OCI-LY3 (cell line): ENCODE measurements at regions not wholly inside any gene's neighbourhood (a gene's known extent, or its start where the extent isn't known, plus 50 kb on each side); places are given as distances from the start of the nearest gene placed in this dataset.

Experiments used
- H2AFZ ChIP-seq: fragments of 200-600, 300-600 bp; shearing (Covaris generic); 2 replicates; pipeline ENCODE4 v1.6.0; 2014; ENCODE audit warnings: antibody characterized with exemption, low read depth, low read length
- H3K27ac ChIP-seq: fragments of 200-600, 300-600 bp; sonication (generic); 2 replicates; pipeline ENCODE4 v1.5.1; 2014; ENCODE audit warnings: mild to moderate bottlenecking, low read length, moderate library complexity, mixed read lengths
- H3K27me3 ChIP-seq: fragments of 200-600, 300-600 bp; sonication (generic); 2 replicates; pipeline ENCODE4 v1.6.1; 2014; ENCODE audit warnings: low read depth, low read length, mixed read lengths
- H3K36me3 ChIP-seq: fragments of 200-600, 300-600 bp; sonication (generic); replicated peaks from 2 replicates; pipeline ENCODE3; 2014; ENCODE audit warnings: low read depth, low read length, mixed read lengths
- H3K4me1 ChIP-seq: fragments of 300-600, 200-600 bp; sonication (generic); 2 replicates; pipeline ENCODE4 v1.6.1; 2014; ENCODE audit warnings: low read length, mixed read lengths
- H3K4me2 ChIP-seq: fragments of 200-600, 300-600 bp; sonication (generic); 2 replicates; pipeline ENCODE4 v1.6.1; 2014; ENCODE audit warnings: low read length, mixed read lengths
- H3K4me3 ChIP-seq: fragments of 300-600, 200-600 bp; sonication (generic); 2 replicates; pipeline ENCODE4 v1.5.1; 2014; ENCODE audit warnings: antibody characterized with exemption, mild to moderate bottlenecking, low read length, moderate library complexity
- H3K79me2 ChIP-seq: fragments of 300-600, 200-600 bp; shearing (Covaris generic); 2 replicates; pipeline ENCODE4 v1.6.1; 2014; ENCODE audit warnings: mild to moderate bottlenecking, low read length, mixed read lengths
- H3K9ac ChIP-seq: fragments of 300-600, 200-600 bp; shearing (Covaris generic); 2 replicates; pipeline ENCODE4 v1.6.0; 2014; ENCODE audit warnings: mild to moderate bottlenecking, low read length, moderate library complexity
- H3K9me3 ChIP-seq: fragments of 200-600, 300-600 bp; shearing (Covaris generic); 2 replicates; pipeline ENCODE4 v1.6.1; 2014; ENCODE audit warnings: low read length, mixed read lengths; ENCODE audit not compliant: insufficient read depth
- H4K20me1 ChIP-seq: fragments of 200-600, 300-600 bp; sonication (generic); 2 replicates; pipeline ENCODE4 v1.6.1; 2016; ENCODE audit warnings: low read length, mixed read lengths; ENCODE audit not compliant: insufficient read depth
- EZH2phosphoT487 ChIP-seq: fragments of 200-600 bp; shearing (Covaris generic); IDR thresholded peaks from 2 replicates; pipeline ENCODE4 v1.6.1; 2018; ENCODE audit warnings: antibody characterized with exemption, mixed run types, low read depth
- TF ChIP-seq, protein P1 (sequence below): fragments of 200-600, 300-600 bp; sonication (generic); IDR thresholded peaks from 2 replicates; pipeline ENCODE4 v1.5.1; 2014; ENCODE audit warnings: antibody characterized with exemption, low read length, low read depth

DNA sequence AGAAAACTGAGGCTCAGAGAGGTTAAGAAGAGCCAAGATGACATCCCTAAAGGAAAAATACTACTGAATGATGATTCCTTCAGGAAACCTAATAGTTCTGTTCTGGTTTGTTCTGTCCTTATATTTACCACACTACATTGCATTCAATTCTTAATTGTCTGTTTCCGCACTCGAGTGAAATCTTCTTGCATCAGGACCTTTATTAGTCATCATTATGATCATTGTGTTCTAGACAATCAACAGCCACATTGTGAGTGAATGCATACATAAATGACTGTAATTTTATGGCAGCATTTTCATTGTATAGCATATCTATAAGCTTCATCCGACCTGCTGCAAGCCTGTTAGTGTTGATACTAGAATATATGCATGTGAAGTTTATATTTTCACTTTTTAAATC, 156.7 kb upstream of the FAM241A start:
- Histone ChIP-seq H3K4me3 (no peak overlapping the region), H4K20me1 (no peaks in the 10 kb centered on the region), H3K4me2 (no peak overlapping the region), H2AFZ (no peak overlapping the region), H3K4me1 (peaks cover 66% of the 10 kb centered on the region), H3K27ac (no peak overlapping the region), H3K9me3 (no peaks in the 10 kb centered on the region), H3K36me3 (no peaks in the 10 kb centered on the region), H3K9ac (no peak overlapping the region), H3K27me3 (no peaks in the 10 kb centered on the region), H3K79me2 (no peaks in the 10 kb centered on the region)
- TF ChIP-seq EZH2phosphoT487, result no peak
- TF ChIP-seq, protein P1, sequence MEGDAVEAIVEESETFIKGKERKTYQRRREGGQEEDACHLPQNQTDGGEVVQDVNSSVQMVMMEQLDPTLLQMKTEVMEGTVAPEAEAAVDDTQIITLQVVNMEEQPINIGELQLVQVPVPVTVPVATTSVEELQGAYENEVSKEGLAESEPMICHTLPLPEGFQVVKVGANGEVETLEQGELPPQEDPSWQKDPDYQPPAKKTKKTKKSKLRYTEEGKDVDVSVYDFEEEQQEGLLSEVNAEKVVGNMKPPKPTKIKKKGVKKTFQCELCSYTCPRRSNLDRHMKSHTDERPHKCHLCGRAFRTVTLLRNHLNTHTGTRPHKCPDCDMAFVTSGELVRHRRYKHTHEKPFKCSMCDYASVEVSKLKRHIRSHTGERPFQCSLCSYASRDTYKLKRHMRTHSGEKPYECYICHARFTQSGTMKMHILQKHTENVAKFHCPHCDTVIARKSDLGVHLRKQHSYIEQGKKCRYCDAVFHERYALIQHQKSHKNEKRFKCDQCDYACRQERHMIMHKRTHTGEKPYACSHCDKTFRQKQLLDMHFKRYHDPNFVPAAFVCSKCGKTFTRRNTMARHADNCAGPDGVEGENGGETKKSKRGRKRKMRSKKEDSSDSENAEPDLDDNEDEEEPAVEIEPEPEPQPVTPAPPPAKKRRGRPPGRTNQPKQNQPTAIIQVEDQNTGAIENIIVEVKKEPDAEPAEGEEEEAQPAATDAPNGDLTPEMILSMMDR, result no peak

DNA sequence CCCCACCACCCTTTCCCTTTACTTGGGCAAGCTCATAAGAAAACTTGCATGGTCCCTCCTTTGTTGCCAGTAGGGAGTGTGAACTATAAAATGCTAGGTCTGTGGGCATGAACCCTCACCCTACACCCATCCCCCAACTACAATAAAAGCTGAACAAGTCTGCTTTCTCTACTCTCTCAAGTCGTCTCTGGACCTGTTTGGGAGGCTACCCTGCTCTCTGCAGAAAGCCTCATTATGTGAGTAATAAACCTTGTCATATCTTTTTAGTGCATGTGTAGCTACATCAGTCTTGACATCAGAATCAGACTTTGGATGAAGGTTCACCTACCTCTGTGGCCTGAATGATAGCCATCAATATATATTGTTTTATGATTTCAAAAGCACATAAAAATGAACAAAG, 155.4 kb upstream of the FAM241A start:
- no peaks in the 10 kb centered on the region for H3K27me3 ChIP-seq

DNA sequence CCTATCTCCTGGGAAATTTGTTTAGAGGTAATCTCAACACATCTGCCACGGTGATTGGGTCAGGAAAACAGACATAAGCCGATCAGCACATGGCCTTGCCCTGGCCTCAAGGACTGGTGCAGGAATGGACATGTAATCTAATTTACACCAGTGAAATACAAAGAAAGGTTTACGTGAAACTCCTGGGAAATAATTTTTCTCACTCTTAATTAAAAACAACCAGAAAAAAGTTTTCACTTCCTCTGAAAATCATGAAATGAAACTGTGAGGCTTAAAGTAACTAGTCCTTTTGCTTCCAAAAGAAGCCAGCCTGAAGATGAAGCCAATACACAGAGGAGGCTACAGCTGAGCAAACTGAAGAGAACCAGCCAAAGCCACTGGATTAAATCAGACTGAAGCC, 154.1 kb upstream of the FAM241A start:
- Histone ChIP-seq H3K4me1 (peaks cover 72% of the 10 kb centered on the region), H3K36me3 (no peaks in the 10 kb centered on the region), H3K27me3 (no peaks in the 10 kb centered on the region), H2AFZ (no peak overlapping the region), H3K4me2 (peak overlapping the region; percentile 97), H3K79me2 (no peaks in the 10 kb centered on the region), H4K20me1 (no peaks in the 10 kb centered on the region), H3K9me3 (no peaks in the 10 kb centered on the region), H3K27ac (peak overlapping the region; percentile 96), H3K9ac (peak overlapping the region; percentile 79), H3K4me3 (peak overlapping the region; percentile 63)
- TF ChIP-seq EZH2phosphoT487, result no peak

More for the DNA sequence above, 155.4 kb upstream of the FAM241A start:
- Histone ChIP-seq H3K4me3 (no peak overlapping the region), H2AFZ (no peak overlapping the region), H3K4me1 (peaks cover 72% of the 10 kb centered on the region), H3K4me2 (0 out of 2 replicates have a peak overlapping the region, but pooled peaks have one; percentile 8), H3K9me3 (no peaks in the 10 kb centered on the region), H3K9ac (no peak overlapping the region), H3K36me3 (no peaks in the 10 kb centered on the region), H3K27ac (no peak overlapping the region), H4K20me1 (no peaks in the 10 kb centered on the region), H3K79me2 (no peaks in the 10 kb centered on the region)
- no peak for TF ChIP-seq EZH2phosphoT487
- TF ChIP-seq, protein P1, result no peak

DNA sequence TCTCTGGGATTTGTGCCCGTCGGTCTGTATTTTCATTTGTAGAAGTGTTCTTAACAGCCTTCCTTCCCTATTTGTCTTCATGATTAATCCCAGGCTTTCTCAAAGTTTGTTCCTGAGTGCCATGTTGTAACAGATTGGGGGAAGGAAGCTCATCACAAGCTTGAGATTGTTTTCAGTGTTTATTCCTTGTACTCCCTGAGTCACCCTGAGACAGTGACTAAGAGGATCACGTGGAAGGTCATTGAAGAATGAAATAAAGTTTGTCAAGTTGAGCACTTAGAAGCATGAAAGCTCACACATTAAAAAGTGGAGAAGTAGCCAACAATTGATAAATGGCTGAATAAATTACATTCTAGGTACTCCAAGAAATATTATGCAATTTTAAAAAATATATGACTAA, 153.5 kb upstream of the FAM241A start:
- H3K27ac ChIP-seq, result peak overlapping the region; percentile 96
- H3K4me3 ChIP-seq, result peak overlapping the region; percentile 63
- H3K79me2 ChIP-seq, result no peaks in the 10 kb centered on the region
- peak overlapping the region; percentile 79 for H3K9ac ChIP-seq
- TF ChIP-seq, protein P1, result no peak
- no peak for TF ChIP-seq EZH2phosphoT487
- no peaks in the 10 kb centered on the region for H4K20me1 ChIP-seq
- no peak overlapping the region for H2AFZ ChIP-seq
- peak overlapping the region; percentile 97 for H3K4me2 ChIP-seq
- H3K27me3 ChIP-seq, result no peaks in the 10 kb centered on the region
- no peaks in the 10 kb centered on the region for H3K9me3 ChIP-seq
- peaks cover 74% of the 10 kb centered on the region for H3K4me1 ChIP-seq
- H3K36me3 ChIP-seq, result no peaks in the 10 kb centered on the region
